GM19193 (cell line): ENCODE measurements at regions not wholly inside any gene's neighbourhood (a gene's known extent, or its start where the extent isn't known, plus 50 kb on each side); places are given as distances from the start of the nearest gene placed in this dataset.

Experiments
- POLR2A ChIP-seq: IDR thresholded peaks from 4 replicates; pipeline ENCODE4 v1.6.1; 2011; ENCODE audit not compliant: insufficient read depth, insufficient read length; ENCODE audit errors: extremely low read depth

- TF ChIP-seq POLR2A: no peak
Observed at GRCh38 chr10:3699916-3700315, 85.1 kb downstream of the KLF6 start.

- TF ChIP-seq POLR2A: no peak
Observed at GRCh38 chr10:3698312-3698711, 86.7 kb downstream of the KLF6 start.

GRCh38 chr10:3693698-3694080 lies 91.3 kb downstream of the KLF6 start:
- TF ChIP-seq POLR2A: no peak

- TF ChIP-seq POLR2A: no peak
Observed at GRCh38 chr10:3693022-3693697, 91.8 kb downstream of the KLF6 start.

- no peak for TF ChIP-seq POLR2A
Observed at GRCh38 chr10:3692387-3692999, 92.5 kb downstream of the KLF6 start.

GRCh38 chr10:3691482-3691881 lies 93.5 kb downstream of the KLF6 start:
- TF ChIP-seq POLR2A: no peak

GRCh38 chr10:3689871-3690510 lies 95.0 kb downstream of the KLF6 start:
- TF ChIP-seq POLR2A: no peak

GRCh38 chr10:3687510-3688081 lies 97.4 kb downstream of the KLF6 start:
- no peak for TF ChIP-seq POLR2A

- TF ChIP-seq POLR2A: no peak
Observed at GRCh38 chr10:3685384-3685783, 99.6 kb downstream of the KLF6 start.

GRCh38 chr10:3684891-3685290 lies 100.1 kb downstream of the KLF6 start:
- TF ChIP-seq POLR2A: no peak

GRCh38 chr10:3683560-3683959 lies 101.4 kb downstream of the KLF6 start:
- TF ChIP-seq POLR2A: no peak

GRCh38 chr10:3682745-3683144 lies 102.3 kb downstream of the KLF6 start:
- TF ChIP-seq POLR2A: no peak

GRCh38 chr10:3681642-3682554 lies 103.1 kb downstream of the KLF6 start:
- no peak for TF ChIP-seq POLR2A

GRCh38 chr10:3679950-3680629 lies 104.9 kb downstream of the KLF6 start:
- TF ChIP-seq POLR2A: no peak
